GM23338 (cell line): ENCODE measurements at regions not wholly inside any gene's neighbourhood (a gene's known extent, or its start where the extent isn't known, plus 50 kb on each side); places are given as distances from the start of the nearest gene placed in this dataset.

Experiments
- ATAC-seq: fragments of 200-7000 bp; cut with Tn5 transposase; 3 replicates; pipeline ENCODE4 v1.9.1; 2020
- DNase-seq: peaks from one replicate; pipeline ENCODE4 v3.0.0-alpha.2; 2015; ENCODE audit warnings: low spot score
- H2AFZ ChIP-seq: fragments of 200-600 bp; sonication (generic); 2 replicates; pipeline ENCODE4 v1.8.0; 2016; ENCODE audit warnings: antibody characterized with exemption, mild to moderate bottlenecking, moderate library complexity
- H3F3A ChIP-seq: fragments of 200-600 bp; sonication (generic); replicated peaks from 2 replicates; pipeline ENCODE4 v1.8.0; 2017; ENCODE audit warnings: antibody characterized with exemption, mixed run types, low read depth
- H3K27ac ChIP-seq: fragments of 200-600 bp; sonication (generic); 2 replicates; pipeline ENCODE4 v1.6.1; 2016; ENCODE audit warnings: low read depth
- H3K27me3 ChIP-seq: fragments of 200-600 bp; sonication (generic); 2 replicates; pipeline ENCODE4 v1.8.0; 2016; ENCODE audit warnings: mild to moderate bottlenecking, mixed run types, moderate library complexity; ENCODE audit not compliant: insufficient read depth
- H3K36me3 ChIP-seq: fragments of 200-600 bp; sonication (generic); 2 replicates; pipeline ENCODE4 v1.8.0; 2016; ENCODE audit warnings: mild to moderate bottlenecking; ENCODE audit not compliant: insufficient read depth
- H3K4me1 ChIP-seq: fragments of 200-600 bp; sonication (generic); 2 replicates; pipeline ENCODE4 v1.8.0; 2016; ENCODE audit warnings: mild to moderate bottlenecking, moderate library complexity; ENCODE audit not compliant: insufficient read depth
- H3K4me2 ChIP-seq: fragments of 200-600 bp; sonication (generic); 2 replicates; pipeline ENCODE4 v1.7.1; 2017; ENCODE audit warnings: mixed run types
- H3K4me3 ChIP-seq: fragments of 200-600 bp; sonication (generic); 2 replicates; pipeline ENCODE4 v1.6.1; 2016; ENCODE audit warnings: mixed run types
- H3K79me2 ChIP-seq: fragments of 200-600 bp; sonication (generic); replicated peaks from 2 replicates; pipeline ENCODE4 v1.8.0; 2017; ENCODE audit warnings: mild to moderate bottlenecking; ENCODE audit not compliant: insufficient read depth
- H3K9me2 ChIP-seq: fragments of 200-600 bp; sonication (generic); 2 replicates; pipeline ENCODE4 v1.8.0; 2017; ENCODE audit not compliant: insufficient read depth
- H4K20me1 ChIP-seq: fragments of 200-600 bp; sonication (generic); replicated peaks from 2 replicates; pipeline ENCODE4 v1.8.0; 2017; ENCODE audit warnings: mild to moderate bottlenecking; ENCODE audit not compliant: insufficient read depth
- H3K27ac Mint-ChIP-seq: 2 replicates; pipeline ENCODE4 v1.8.0; 2020; ENCODE audit warnings: inconsistent platforms, mild to moderate bottlenecking, moderate library complexity, mixed read lengths
- H3K27me3 Mint-ChIP-seq: 3 replicates; pipeline ENCODE4 v1.8.0; 2022; ENCODE audit warnings: low read depth, mild to moderate bottlenecking, moderate library complexity, mixed read lengths, inconsistent platforms; ENCODE audit not compliant: insufficient read depth, poor library complexity
- H3K36me3 Mint-ChIP-seq: 3 replicates; pipeline ENCODE4 v1.8.0; 2021; ENCODE audit warnings: low read depth, mild to moderate bottlenecking, inconsistent platforms, moderate library complexity, mixed read lengths
- H3K4me1 Mint-ChIP-seq: 3 replicates; pipeline ENCODE4 v1.8.0; 2020; ENCODE audit warnings: mild to moderate bottlenecking, inconsistent platforms, mixed read lengths
- H3K4me3 Mint-ChIP-seq: 3 replicates; pipeline ENCODE4 v1.8.0; 2021; ENCODE audit warnings: moderate library complexity, mild to moderate bottlenecking, inconsistent platforms, mixed read lengths
- H3K9me3 Mint-ChIP-seq: 3 replicates; pipeline ENCODE4 v1.8.0; 2020; ENCODE audit warnings: moderate library complexity, mild to moderate bottlenecking, inconsistent platforms, mixed read lengths
- CREB1 ChIP-seq: fragments of 250-450 bp; sonication (Bioruptor Pico); IDR thresholded peaks from 2 replicates; pipeline ENCODE4 v1.5.0; 2020; ENCODE audit warnings: low read depth, mild to moderate bottlenecking, moderate library complexity
- EZH2phosphoT487 ChIP-seq: fragments of 200-600 bp; sonication (generic); IDR thresholded peaks from one replicate; pipeline ENCODE4 v1.8.1; 2018; ENCODE audit warnings: antibody characterized with exemption; ENCODE audit not compliant: unreplicated experiment
- NANOG ChIP-seq: IDR thresholded peaks from 2 replicates; pipeline ENCODE4 v1.6.1; 2016; ENCODE audit warnings: antibody characterized with exemption, borderline replicate concordance
- POLR2AphosphoS5 ChIP-seq: IDR thresholded peaks from 2 replicates; pipeline ENCODE4 v1.6.1; 2016; ENCODE audit warnings: antibody characterized with exemption, low read depth
- REST ChIP-seq: IDR thresholded peaks from one replicate; pipeline ENCODE4 v1.6.1; 2018; ENCODE audit warnings: antibody characterized with exemption; ENCODE audit not compliant: unreplicated experiment
- STAT1 ChIP-seq: IDR thresholded peaks from one replicate; pipeline ENCODE4 v1.6.1; 2016; ENCODE audit warnings: antibody characterized with exemption; ENCODE audit not compliant: unreplicated experiment
- ZNF331 ChIP-seq: fragments of 250-450 bp; sonication (Bioruptor Pico); IDR thresholded peaks from 2 replicates; pipeline ENCODE4 v1.5.0; 2020; ENCODE audit warnings: low read depth, mild to moderate bottlenecking, moderate library complexity
- TF ChIP-seq, protein P1 (sequence below): IDR thresholded peaks from 2 replicates; pipeline ENCODE4 v1.6.1; 2016; ENCODE audit warnings: antibody characterized with exemption

GRCh38 chr3:46082849-46083248 is 55.6 kb upstream of the XCR1 start:
- no peaks in the 10 kb centered on the region for H3K79me2 ChIP-seq
- H3K27me3 Mint-ChIP-seq, result no peaks in the 10 kb centered on the region
- peaks cover 4% of the 10 kb centered on the region for H3K4me1 Mint-ChIP-seq
- ATAC-seq (no peak), DNase-seq (no peak)
- H3K27ac ChIP-seq, result no peak overlapping the region
- peaks cover under 1% of the 10 kb centered on the region; the same call in 1 of the 2 replicates for H3K36me3 ChIP-seq
- H3K4me2 ChIP-seq, result no peak overlapping the region
- no peak overlapping the region for H3K27ac Mint-ChIP-seq
- no peak overlapping the region for H3K4me3 ChIP-seq
- no peaks in the 10 kb centered on the region for H3K4me1 ChIP-seq
- H2AFZ ChIP-seq, result no peak overlapping the region
- H3K36me3 Mint-ChIP-seq, result 0 out of 3 replicates have a peak, but pooled peaks cover 7% of the 10 kb centered on the region
- H4K20me1 ChIP-seq, result no peaks in the 10 kb centered on the region
- H3F3A ChIP-seq, result no peaks in the 10 kb centered on the region
- no peak overlapping the region for H3K4me3 Mint-ChIP-seq
- H3K9me3 Mint-ChIP-seq, result peaks cover 9% of the 10 kb centered on the region
- TF ChIP-seq STAT1, result no peak
- no peak for TF ChIP-seq CREB1
- no peak for TF ChIP-seq ZNF331 (CRISPR knock-in tag)
- TF ChIP-seq NANOG, result no peak
- no peak for TF ChIP-seq POLR2AphosphoS5
- no peak for TF ChIP-seq EZH2phosphoT487
- no peaks in the 10 kb centered on the region for H3K27me3 ChIP-seq
- no peaks in the 10 kb centered on the region for H3K9me2 ChIP-seq

DNA sequence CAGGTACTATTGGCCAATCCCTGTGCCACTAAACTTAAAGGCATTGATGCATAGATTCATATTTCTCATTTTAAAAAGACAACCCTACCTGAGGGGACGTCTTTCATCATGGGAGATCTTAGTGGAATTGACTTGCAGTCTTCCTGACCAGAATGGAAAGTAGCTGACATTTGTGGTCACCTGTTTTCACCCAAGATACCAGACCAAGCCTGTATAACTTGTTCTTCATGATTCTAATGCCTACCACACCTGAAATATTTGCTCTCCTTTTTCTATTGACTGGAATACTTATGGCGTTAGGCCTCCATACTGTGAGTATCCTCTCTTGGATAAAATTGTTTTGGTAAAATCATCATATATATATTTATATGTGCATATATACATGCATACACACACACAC is 54.7 kb upstream of the XCR1 start:
- DNase-seq (no peak), ATAC-seq (no peak)
- Histone ChIP-seq H3K27me3 (no peaks in the 10 kb centered on the region), H3K4me3 (no peak overlapping the region), H3F3A (no peaks in the 10 kb centered on the region), H2AFZ (no peak overlapping the region), H3K4me2 (no peak overlapping the region), H3K9me2 (no peaks in the 10 kb centered on the region), H3K36me3 (peaks cover 9% of the 10 kb centered on the region; the same call in 1 of the 2 replicates), H3K79me2 (no peaks in the 10 kb centered on the region), H3K27ac (no peak overlapping the region), H3K4me1 (no peaks in the 10 kb centered on the region), H4K20me1 (no peaks in the 10 kb centered on the region)
- no peaks in the 10 kb centered on the region for H3K27me3 Mint-ChIP-seq
- H3K4me3 Mint-ChIP-seq, result no peak overlapping the region
- peaks cover 4% of the 10 kb centered on the region for H3K4me1 Mint-ChIP-seq
- H3K27ac Mint-ChIP-seq, result no peak overlapping the region
- peaks cover 10% of the 10 kb centered on the region; the same call in 2 of the 3 replicates for H3K36me3 Mint-ChIP-seq
- TF ChIP-seq POLR2AphosphoS5, result no peak
- peaks cover 15% of the 10 kb centered on the region for H3K9me3 Mint-ChIP-seq

DNA sequence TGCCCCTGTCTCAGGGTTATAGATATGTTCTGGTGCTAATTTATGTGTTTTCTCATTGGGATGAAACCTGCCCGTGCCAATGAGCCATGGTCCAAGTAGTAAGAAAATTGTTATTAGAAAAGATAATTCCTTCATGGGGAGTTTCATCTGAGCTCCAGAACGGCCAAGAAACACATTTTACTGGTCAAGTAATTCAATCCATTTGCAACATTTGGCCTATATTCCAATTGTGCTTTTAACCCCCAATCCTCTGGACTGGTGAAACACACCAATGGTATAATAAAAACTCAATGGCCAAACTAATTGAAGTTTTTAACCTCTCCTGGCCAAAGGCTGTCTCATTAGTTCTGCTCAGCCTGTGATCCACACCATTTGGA is 53.7 kb upstream of the XCR1 start:
- no peak overlapping the region for H3K4me3 ChIP-seq
- no peaks in the 10 kb centered on the region for H3K79me2 ChIP-seq
- Mint-ChIP-seq H3K9me3 (peaks cover 20% of the 10 kb centered on the region), H3K27ac (no peak overlapping the region), H3K4me3 (no peak overlapping the region), H3K27me3 (no peaks in the 10 kb centered on the region), H3K36me3 (peaks cover 10% of the 10 kb centered on the region; the same call in 2 of the 3 replicates), H3K4me1 (peaks cover 4% of the 10 kb centered on the region)
- no peaks in the 10 kb centered on the region for H4K20me1 ChIP-seq
- no peaks in the 10 kb centered on the region for H3K9me2 ChIP-seq
- ATAC-seq (no peak), DNase-seq (no peak)
- H3K27ac ChIP-seq, result no peak overlapping the region
- no peaks in the 10 kb centered on the region for H3F3A ChIP-seq
- H3K4me1 ChIP-seq, result no peaks in the 10 kb centered on the region
- TF ChIP-seq REST, result no peak
- TF ChIP-seq, protein P1, sequence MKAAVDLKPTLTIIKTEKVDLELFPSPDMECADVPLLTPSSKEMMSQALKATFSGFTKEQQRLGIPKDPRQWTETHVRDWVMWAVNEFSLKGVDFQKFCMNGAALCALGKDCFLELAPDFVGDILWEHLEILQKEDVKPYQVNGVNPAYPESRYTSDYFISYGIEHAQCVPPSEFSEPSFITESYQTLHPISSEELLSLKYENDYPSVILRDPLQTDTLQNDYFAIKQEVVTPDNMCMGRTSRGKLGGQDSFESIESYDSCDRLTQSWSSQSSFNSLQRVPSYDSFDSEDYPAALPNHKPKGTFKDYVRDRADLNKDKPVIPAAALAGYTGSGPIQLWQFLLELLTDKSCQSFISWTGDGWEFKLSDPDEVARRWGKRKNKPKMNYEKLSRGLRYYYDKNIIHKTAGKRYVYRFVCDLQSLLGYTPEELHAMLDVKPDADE, result no peak
- peaks cover 11% of the 10 kb centered on the region; the same call in 1 of the 2 replicates for H3K36me3 ChIP-seq
- no peaks in the 10 kb centered on the region for H3K27me3 ChIP-seq
- H3K4me2 ChIP-seq, result no peak overlapping the region
- H2AFZ ChIP-seq, result no peak overlapping the region
